MCF 10A (cell line): ENCODE measurements at regions not wholly inside any gene's neighbourhood (a gene's known extent, or its start where the extent isn't known, plus 50 kb on each side); places are given as distances from the start of the nearest gene placed in this dataset.

Source experiments
- BruUV-seq: library from RNA; stranded (reverse); fragments of 400-500 nt; replicated peaks from 2 replicates; lab custom pipeline; 2021; lab: Mats Ljungman, UMichigan
- CTCF ChIA-PET: fragments of 300-600 bp; sonication (Branson Sonifier 250); formaldehyde crosslinking; extraction: SDS; loops from one replicate; lab custom pipeline; 2021; ENCODE audit warnings: antibody characterized with exemption, inconsistent platforms; lab: Yijun Ruan, JAX
- POLR2A ChIA-PET: fragments of 300-600, 350-650 bp; sonication (Branson Sonifier 250); formaldehyde crosslinking; extraction: SDS; loops from one replicate; lab custom pipeline; 2020; ENCODE audit warnings: antibody characterized with exemption, inconsistent platforms; lab: Yijun Ruan, JAX
- DNase-seq: peaks from one replicate; pipeline ENCODE4 v3.0.0-alpha.2; 2018; ENCODE audit not compliant: unreplicated experiment
- H3K27ac Mint-ChIP-seq: one replicate; pipeline ENCODE4 v1.8.0; 2022; ENCODE audit warnings: mild to moderate bottlenecking, low read depth, mixed read lengths; ENCODE audit not compliant: unreplicated experiment
- H3K27me3 Mint-ChIP-seq: one replicate; pipeline ENCODE4 v1.8.0; 2022; ENCODE audit warnings: mixed read lengths; ENCODE audit not compliant: insufficient read depth, unreplicated experiment
- H3K36me3 Mint-ChIP-seq: one replicate; pipeline ENCODE4 v1.8.0; 2022; ENCODE audit warnings: mild to moderate bottlenecking, moderate library complexity, mixed read lengths; ENCODE audit not compliant: insufficient read depth, unreplicated experiment
- H3K4me1 Mint-ChIP-seq: one replicate; pipeline ENCODE4 v1.8.0; 2022; ENCODE audit warnings: mixed read lengths; ENCODE audit not compliant: insufficient read depth, unreplicated experiment
- H3K4me3 Mint-ChIP-seq: one replicate; pipeline ENCODE4 v1.8.0; 2022; ENCODE audit warnings: mild to moderate bottlenecking, moderate library complexity, mixed read lengths; ENCODE audit not compliant: unreplicated experiment
- H3K9me3 Mint-ChIP-seq: one replicate; pipeline ENCODE4 v1.8.0; 2022; ENCODE audit warnings: mixed read lengths; ENCODE audit not compliant: unreplicated experiment
- CTCF ChIP-seq: fragments of 200-600 bp; IDR thresholded peaks from one replicate; pipeline ENCODE4 v1.8.0; 2022; ENCODE audit warnings: antibody characterized with exemption, mild to moderate bottlenecking; ENCODE audit not compliant: unreplicated experiment
- intact Hi-C: fragments of 100-400 bp; cut with micrococcal nuclease; formaldehyde crosslinking; loops from 2 replicates; pipeline ENCODE4 v1.14.1; 2022

DNA sequence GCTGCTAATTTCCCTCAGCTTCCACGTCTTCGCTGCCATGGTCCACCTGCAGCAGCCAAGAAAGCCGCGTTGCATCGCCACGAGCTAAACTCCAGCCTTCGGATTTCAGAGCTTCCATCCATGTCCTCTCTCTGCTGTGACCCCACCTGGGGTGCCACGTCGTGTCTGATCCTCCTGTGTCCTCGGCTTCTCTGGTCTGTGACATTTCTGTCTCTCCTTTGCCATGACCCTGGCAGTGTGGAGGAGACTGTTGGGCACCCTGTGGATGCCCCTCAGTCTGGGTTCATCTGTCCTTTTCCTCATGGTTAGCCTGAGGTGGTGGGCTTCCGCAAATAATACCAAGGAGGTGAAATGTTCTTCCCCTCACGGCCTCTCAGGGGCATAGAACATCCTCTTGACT is 106.8 kb downstream of the RTP5 start:
- no peak overlapping the region for H3K4me3 Mint-ChIP-seq
- peaks cover 25% of the 10 kb centered on the region for H3K27me3 Mint-ChIP-seq
- H3K36me3 Mint-ChIP-seq, result peaks cover 6% of the 10 kb centered on the region
- no peak for TF ChIP-seq CTCF
- intact Hi-C loops, result no loop called here
- no peaks in the 10 kb centered on the region for H3K4me1 Mint-ChIP-seq
- H3K9me3 Mint-ChIP-seq, result no peaks in the 10 kb centered on the region
- POLR2A ChIA-PET, result interaction anchor here (0.9 kb wide), 1 partner anchor 11 kb away, joined by 5 read pairs; no protein-coding TSS in a partner anchor
- H3K27ac Mint-ChIP-seq, result no peak overlapping the region
- BruUV-seq, result no TSS peak
- DNase-seq, result no peak
- CTCF ChIA-PET, result interaction anchor here (1.0 kb wide), 1 partner anchor 9 kb away, joined by 3 read pairs; no protein-coding TSS in a partner anchor

DNA sequence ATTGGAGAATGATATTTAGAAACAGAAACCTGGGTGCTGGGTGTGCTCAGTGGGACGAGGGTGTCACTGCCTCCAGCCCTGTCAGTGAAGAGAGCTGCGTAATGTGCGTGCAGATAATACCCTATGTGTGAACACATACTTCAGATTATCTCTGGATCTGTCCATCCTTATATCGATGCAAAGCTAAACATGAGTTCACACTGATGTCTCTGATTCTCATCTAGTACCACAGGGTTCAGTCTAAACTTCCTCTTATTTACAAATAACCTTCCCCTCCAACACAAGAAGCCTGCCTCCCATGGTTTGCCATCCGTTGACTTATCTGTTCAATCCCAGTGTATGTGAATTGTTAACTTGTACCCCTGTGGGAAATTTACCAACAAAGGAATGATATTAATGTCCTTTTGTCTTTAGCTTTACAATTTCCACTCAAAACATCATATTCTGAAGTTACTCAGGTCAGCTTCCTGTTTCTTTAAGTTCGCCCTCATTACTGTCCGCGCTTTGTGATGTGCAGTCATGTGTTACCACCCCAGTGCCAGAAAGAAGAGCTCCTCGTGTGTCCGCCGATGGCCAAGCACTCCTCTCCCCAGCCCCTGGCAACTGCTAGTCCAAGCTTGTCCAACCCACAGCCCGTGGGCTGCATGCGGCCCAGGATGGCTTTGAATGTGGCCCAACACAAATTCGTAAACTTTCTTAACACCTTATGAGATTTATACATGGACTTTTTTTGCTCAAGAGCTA is 108.2 kb downstream of the RTP5 start:
- Mint-ChIP-seq H3K4me3 (no peak overlapping the region), H3K36me3 (no peaks in the 10 kb centered on the region), H3K4me1 (no peaks in the 10 kb centered on the region), H3K9me3 (no peaks in the 10 kb centered on the region), H3K27me3 (peaks cover 21% of the 10 kb centered on the region), H3K27ac (no peak overlapping the region)
- TF ChIP-seq CTCF, result no peak
- CTCF ChIA-PET, result interaction anchor here (1.4 kb wide), 1 partner anchor 13 kb away, joined by 3 read pairs; no protein-coding TSS in a partner anchor
- BruUV-seq, result no TSS peak
- no peak for DNase-seq
- intact Hi-C loops, result no loop called here
- POLR2A ChIA-PET, result no interaction called here

DNA sequence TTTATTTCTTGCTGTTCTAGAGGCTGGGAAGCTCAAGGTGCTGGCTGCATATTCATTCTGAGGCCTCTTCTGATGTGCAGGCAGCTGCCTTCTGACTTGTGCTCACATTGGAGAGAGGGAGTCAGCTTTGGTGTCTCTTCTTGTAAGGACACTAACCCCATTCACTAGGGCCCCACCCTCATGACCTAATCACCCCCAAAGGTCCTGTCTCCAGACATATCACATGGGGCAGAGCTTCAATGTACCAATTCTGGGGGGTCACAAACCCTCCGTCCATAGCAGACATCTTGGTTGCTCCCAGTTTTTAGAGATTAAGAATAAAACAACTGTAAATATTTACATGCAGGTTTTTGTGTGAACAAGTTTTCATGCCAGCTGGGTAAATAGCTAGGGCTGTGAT is 109.1 kb downstream of the RTP5 start:
- DNase-seq, result no peak
- POLR2A ChIA-PET, result no interaction called here
- no peak overlapping the region for H3K4me3 Mint-ChIP-seq
- H3K27ac Mint-ChIP-seq, result no peak overlapping the region
- no peak for TF ChIP-seq CTCF
- no TSS peak for BruUV-seq
- CTCF ChIA-PET, result interaction anchor here (1.4 kb wide), 1 partner anchor 14 kb away, joined by 3 read pairs; no protein-coding TSS in a partner anchor
- intact Hi-C loops, result no loop called here
- peaks cover 12% of the 10 kb centered on the region for H3K27me3 Mint-ChIP-seq
- no peaks in the 10 kb centered on the region for H3K36me3 Mint-ChIP-seq
- H3K4me1 Mint-ChIP-seq, result no peaks in the 10 kb centered on the region
- no peaks in the 10 kb centered on the region for H3K9me3 Mint-ChIP-seq

GRCh38 chr2:241980193-241980592 is 110.7 kb downstream of the RTP5 start:
- DNase-seq, result no peak

More at GRCh38 chr2:241980193-241980592, 110.7 kb downstream of the RTP5 start:
- Mint-ChIP-seq H3K27me3 (peaks cover 12% of the 10 kb centered on the region), H3K4me1 (peaks cover 3% of the 10 kb centered on the region), H3K4me3 (no peak overlapping the region), H3K27ac (no peak overlapping the region), H3K9me3 (no peaks in the 10 kb centered on the region), H3K36me3 (no peaks in the 10 kb centered on the region)
- no TSS peak for BruUV-seq
- TF ChIP-seq CTCF, result no peak
- intact Hi-C loops, result no loop called here
- POLR2A ChIA-PET, result no interaction called here
- CTCF ChIA-PET, result interaction anchor here (0.5 kb wide), 1 partner anchor 26 kb away, joined by 6 read pairs; no protein-coding TSS in a partner anchor
